Neural progenitor cell (in vitro differentiated cells): ENCODE measurements at regions not wholly inside any gene's neighbourhood (a gene's known extent, or its start where the extent isn't known, plus 50 kb on each side); places are given as distances from the start of the nearest gene placed in this dataset.

Experiments
- DNase-seq: peaks from one replicate; pipeline ENCODE4 v3.0.0-alpha.2; 2016; ENCODE audit warnings: low spot score
- H2AFZ ChIP-seq: fragments of 200-600 bp; sonication (generic); replicated peaks from 2 replicates; pipeline ENCODE4 v1.6.1; 2016; ENCODE audit warnings: antibody characterized with exemption
- H3F3A ChIP-seq: fragments of 200-600 bp; sonication (generic); 2 replicates; pipeline ENCODE4 v1.6.1; 2016; ENCODE audit warnings: antibody characterized with exemption, low read depth
- H3K27ac ChIP-seq: fragments of 200-600 bp; sonication (generic); 2 replicates; pipeline ENCODE4 v1.5.1; 2016; ENCODE audit warnings: mild to moderate bottlenecking
- H3K27me3 ChIP-seq: fragments of 200-600 bp; sonication (generic); 2 replicates; pipeline ENCODE4 v1.6.1; 2016; ENCODE audit warnings: mild to moderate bottlenecking, moderate library complexity
- H3K36me3 ChIP-seq: fragments of 200-600 bp; sonication (generic); 2 replicates; pipeline ENCODE4 v1.5.1; 2016
- H3K4me1 ChIP-seq: fragments of 200-600 bp; sonication (generic); 2 replicates; pipeline ENCODE4 v1.6.1; 2016; ENCODE audit warnings: mixed run types
- H3K4me2 ChIP-seq: fragments of 200-600 bp; sonication (generic); 2 replicates; pipeline ENCODE4 v1.6.1; 2016
- H3K4me3 ChIP-seq: fragments of 200-600 bp; sonication (generic); 2 replicates; pipeline ENCODE4 v1.5.1; 2016
- H3K79me2 ChIP-seq: fragments of 200-600 bp; sonication (generic); 2 replicates; pipeline ENCODE4 v1.6.1; 2016; ENCODE audit warnings: low read depth
- H3K9ac ChIP-seq: fragments of 200-600 bp; sonication (generic); 2 replicates; pipeline ENCODE4 v1.6.1; 2016
- H3K9me3 ChIP-seq: fragments of 200-600 bp; sonication (generic); 2 replicates; pipeline ENCODE4 v1.5.1; 2016; ENCODE audit warnings: low read depth
- H4K20me1 ChIP-seq: fragments of 200-600 bp; sonication (generic); 2 replicates; pipeline ENCODE4 v1.6.1; 2016; ENCODE audit warnings: low read depth
- H3K27ac Mint-ChIP-seq: 3 replicates; pipeline ENCODE4 v1.8.0; 2021; ENCODE audit warnings: mixed read lengths
- H3K27me3 Mint-ChIP-seq: 2 replicates; pipeline ENCODE4 v1.8.0; 2022; ENCODE audit warnings: low read depth, mild to moderate bottlenecking, inconsistent platforms, moderate library complexity, mixed read lengths; ENCODE audit not compliant: insufficient read depth
- H3K36me3 Mint-ChIP-seq: 3 replicates; pipeline ENCODE4 v1.8.0; 2021; ENCODE audit warnings: mixed read lengths
- H3K4me1 Mint-ChIP-seq: 3 replicates; pipeline ENCODE4 v1.8.0; 2021; ENCODE audit warnings: mixed read lengths
- H3K4me3 Mint-ChIP-seq: 3 replicates; pipeline ENCODE4 v1.8.0; 2021; ENCODE audit warnings: mild to moderate bottlenecking, moderate library complexity, mixed read lengths
- H3K9me3 Mint-ChIP-seq: 3 replicates; pipeline ENCODE4 v1.8.0; 2020; ENCODE audit warnings: mixed read lengths
- EZH2 ChIP-seq: fragments of 200-600 bp; sonication (generic); IDR thresholded peaks from 2 replicates; pipeline ENCODE4 v1.6.1; 2017; ENCODE audit warnings: antibody characterized with exemption, mild to moderate bottlenecking, moderate library complexity
- EZH2phosphoT487 ChIP-seq: fragments of 200-600 bp; sonication (generic); IDR thresholded peaks from 2 replicates; pipeline ENCODE4 v1.6.1; 2017; ENCODE audit warnings: antibody characterized with exemption
- TF ChIP-seq, protein P1 (sequence below): fragments of 200-600 bp; sonication (generic); IDR thresholded peaks from 2 replicates; pipeline ENCODE4 v1.5.1; 2017; ENCODE audit warnings: antibody characterized with exemption, mild to moderate bottlenecking

DNA sequence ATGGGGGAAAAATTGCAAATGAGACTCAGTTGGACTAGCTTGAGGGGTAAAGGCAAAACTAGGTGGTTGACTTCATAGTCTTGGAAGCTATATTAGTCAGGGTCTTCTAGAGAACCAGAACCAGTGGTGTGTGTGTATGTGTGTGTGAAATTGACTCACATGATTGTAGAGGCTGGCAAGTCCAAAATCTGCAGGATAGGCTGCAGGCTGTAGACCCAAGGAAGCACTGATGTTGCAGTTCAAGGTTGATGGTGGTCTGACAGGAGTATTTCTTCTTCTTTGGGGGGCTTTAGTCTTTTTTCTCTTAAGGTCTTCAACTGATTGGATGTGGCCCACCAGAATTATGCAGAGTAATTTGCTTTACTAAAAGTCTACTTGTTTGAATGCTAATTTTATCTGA lies 217.4 kb downstream of the MANEA start:
- Histone ChIP-seq H4K20me1 (no peaks in the 10 kb centered on the region), H3F3A (no peaks in the 10 kb centered on the region), H2AFZ (no peak overlapping the region), H3K4me3 (no peak overlapping the region), H3K9ac (no peak overlapping the region), H3K79me2 (no peaks in the 10 kb centered on the region), H3K36me3 (no peaks in the 10 kb centered on the region), H3K9me3 (no peaks in the 10 kb centered on the region), H3K27me3 (no peaks in the 10 kb centered on the region), H3K4me1 (no peaks in the 10 kb centered on the region), H3K4me2 (no peak overlapping the region), H3K27ac (no peak overlapping the region)
- peaks cover 3% of the 10 kb centered on the region for H3K27me3 Mint-ChIP-seq
- H3K27ac Mint-ChIP-seq = no peak overlapping the region
- no peaks in the 10 kb centered on the region for H3K36me3 Mint-ChIP-seq
- H3K4me3 Mint-ChIP-seq = no peak overlapping the region
- no peaks in the 10 kb centered on the region for H3K4me1 Mint-ChIP-seq
- TF ChIP-seq EZH2phosphoT487 = no peak
- TF ChIP-seq, protein P1, sequence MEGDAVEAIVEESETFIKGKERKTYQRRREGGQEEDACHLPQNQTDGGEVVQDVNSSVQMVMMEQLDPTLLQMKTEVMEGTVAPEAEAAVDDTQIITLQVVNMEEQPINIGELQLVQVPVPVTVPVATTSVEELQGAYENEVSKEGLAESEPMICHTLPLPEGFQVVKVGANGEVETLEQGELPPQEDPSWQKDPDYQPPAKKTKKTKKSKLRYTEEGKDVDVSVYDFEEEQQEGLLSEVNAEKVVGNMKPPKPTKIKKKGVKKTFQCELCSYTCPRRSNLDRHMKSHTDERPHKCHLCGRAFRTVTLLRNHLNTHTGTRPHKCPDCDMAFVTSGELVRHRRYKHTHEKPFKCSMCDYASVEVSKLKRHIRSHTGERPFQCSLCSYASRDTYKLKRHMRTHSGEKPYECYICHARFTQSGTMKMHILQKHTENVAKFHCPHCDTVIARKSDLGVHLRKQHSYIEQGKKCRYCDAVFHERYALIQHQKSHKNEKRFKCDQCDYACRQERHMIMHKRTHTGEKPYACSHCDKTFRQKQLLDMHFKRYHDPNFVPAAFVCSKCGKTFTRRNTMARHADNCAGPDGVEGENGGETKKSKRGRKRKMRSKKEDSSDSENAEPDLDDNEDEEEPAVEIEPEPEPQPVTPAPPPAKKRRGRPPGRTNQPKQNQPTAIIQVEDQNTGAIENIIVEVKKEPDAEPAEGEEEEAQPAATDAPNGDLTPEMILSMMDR = no peak
- TF ChIP-seq EZH2 = no peak
- no peak for DNase-seq
- no peaks in the 10 kb centered on the region for H3K9me3 Mint-ChIP-seq

DNA sequence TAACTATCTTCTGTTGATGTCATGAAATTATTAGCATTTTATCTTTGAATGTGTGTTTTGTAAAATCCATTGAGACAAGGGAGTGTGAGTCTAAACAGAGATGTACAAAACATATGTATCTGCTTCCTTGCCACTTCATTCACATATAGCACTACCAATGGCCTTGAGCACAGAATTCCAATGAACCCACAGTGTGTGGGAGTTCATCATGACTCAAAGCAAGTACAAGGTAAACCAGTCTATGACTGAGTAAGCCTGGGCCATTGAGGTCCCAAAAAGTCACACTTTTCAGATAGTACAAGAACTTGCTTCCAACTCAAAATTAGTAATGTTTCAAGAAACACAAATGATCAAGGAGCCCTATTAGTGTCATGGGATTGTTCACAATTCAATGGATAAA lies 218.6 kb downstream of the MANEA start:
- Mint-ChIP-seq H3K9me3 (no peaks in the 10 kb centered on the region), H3K27ac (no peak overlapping the region), H3K4me3 (no peak overlapping the region), H3K36me3 (no peaks in the 10 kb centered on the region), H3K27me3 (peaks cover 3% of the 10 kb centered on the region), H3K4me1 (no peaks in the 10 kb centered on the region)
- no peak overlapping the region for H3K9ac ChIP-seq
- no peaks in the 10 kb centered on the region for H3K79me2 ChIP-seq
- no peaks in the 10 kb centered on the region for H3F3A ChIP-seq
- H3K36me3 ChIP-seq = no peaks in the 10 kb centered on the region
- no peak for DNase-seq
- no peaks in the 10 kb centered on the region for H3K9me3 ChIP-seq
- H3K4me2 ChIP-seq = no peak overlapping the region
- no peak overlapping the region for H3K4me3 ChIP-seq
- H2AFZ ChIP-seq = no peak overlapping the region
- no peaks in the 10 kb centered on the region for H3K4me1 ChIP-seq
- H4K20me1 ChIP-seq = no peaks in the 10 kb centered on the region
- no peak overlapping the region for H3K27ac ChIP-seq
- TF ChIP-seq, protein P1 = no peak
- TF ChIP-seq EZH2phosphoT487 = no peak
- TF ChIP-seq EZH2 = no peak
- H3K27me3 ChIP-seq = no peaks in the 10 kb centered on the region

DNA sequence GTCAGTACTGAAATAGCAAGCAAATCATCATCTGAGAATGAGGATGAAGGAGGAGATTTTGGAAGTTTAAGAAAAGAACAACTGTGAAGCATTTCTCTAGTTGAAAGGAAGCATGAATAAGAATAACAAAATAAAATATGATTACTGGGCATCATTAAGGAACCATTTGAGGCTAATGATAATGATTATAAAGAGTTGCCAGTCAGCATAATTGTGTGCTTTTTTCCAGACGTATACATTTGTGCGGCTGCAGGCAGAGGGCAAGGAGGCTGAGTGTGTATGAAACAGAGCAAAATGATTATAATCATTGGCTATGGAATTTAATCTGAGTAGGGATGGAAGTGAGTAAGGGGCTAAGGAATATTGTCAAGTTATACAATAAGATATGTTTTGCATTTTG lies 218.7 kb upstream of the FUT9 start:
- H3K4me3 Mint-ChIP-seq = no peak overlapping the region
- H3K9ac ChIP-seq = no peak overlapping the region
- H3K27ac Mint-ChIP-seq = no peak overlapping the region
- peaks cover 6% of the 10 kb centered on the region for H3K4me1 ChIP-seq
- H3K9me3 Mint-ChIP-seq = no peaks in the 10 kb centered on the region
- H3K4me1 Mint-ChIP-seq = no peaks in the 10 kb centered on the region
- H2AFZ ChIP-seq = no peak overlapping the region
- peaks cover 3% of the 10 kb centered on the region for H3K27me3 Mint-ChIP-seq
- H3K4me3 ChIP-seq = no peak overlapping the region
- no peaks in the 10 kb centered on the region for H3K9me3 ChIP-seq
- no peaks in the 10 kb centered on the region for H4K20me1 ChIP-seq
- no peaks in the 10 kb centered on the region for H3K79me2 ChIP-seq
- H3K27me3 ChIP-seq = no peaks in the 10 kb centered on the region
- H3F3A ChIP-seq = no peaks in the 10 kb centered on the region
- no peak overlapping the region for H3K27ac ChIP-seq
- TF ChIP-seq, protein P1 = no peak
- TF ChIP-seq EZH2phosphoT487 (no peak), EZH2 (no peak)
- DNase-seq = no peak
- H3K36me3 Mint-ChIP-seq = no peaks in the 10 kb centered on the region
- H3K36me3 ChIP-seq = no peaks in the 10 kb centered on the region
- no peak overlapping the region for H3K4me2 ChIP-seq
